Body of pancreas (tissue), 4 donors: ENCODE measurements at regions not wholly inside any gene's neighbourhood (a gene's known extent, or its start where the extent isn't known, plus 50 kb on each side); places are given as distances from the start of the nearest gene placed in this dataset.

Experiments
- CTCF ChIP-seq, 7 experiments: fragments of 450-650 bp in 4 of 7; fragments of 200-600 bp in 3 of 7; sonication (generic) in 3 of 7; IDR thresholded peaks; one replicate each; pipeline ENCODE4 v1.5.1; 2016 to 2019; ENCODE audit warnings: antibody characterized with exemption in 7 of 7
- POLR2A ChIP-seq, 3 donors: fragments of 450-650 bp; IDR thresholded peaks; one replicate each; pipeline ENCODE4 v1.6.1; 2016; ENCODE audit warnings: antibody characterized with exemption in 3 of 3, mild to moderate bottlenecking in 2 of 3

DNA sequence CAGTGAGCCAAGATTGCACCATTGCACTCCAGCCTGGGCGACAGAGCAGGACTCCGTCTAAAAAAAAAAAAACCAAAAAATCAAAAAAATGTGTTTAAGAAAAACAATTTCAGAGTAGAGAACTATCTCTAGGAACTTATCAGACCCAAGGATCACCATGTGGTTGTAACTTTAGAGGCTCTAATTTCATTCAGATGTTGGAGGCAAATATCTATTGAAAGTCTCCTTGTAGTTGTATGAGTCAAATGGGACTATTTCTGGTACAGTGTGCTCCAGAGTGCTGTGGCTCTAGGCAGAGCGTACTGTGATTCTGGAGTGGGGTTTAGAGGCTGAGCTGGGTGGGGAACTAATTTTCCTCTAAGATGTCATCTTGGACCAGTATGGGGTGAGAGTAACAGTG, 398.7 kb downstream of the SHQ1 start:
- TF ChIP-seq CTCF (IDR thresholded peaks at IDR 0.05) (no peak), POLR2A (IDR thresholded peaks at IDR 0.05) (no peak)
